OCI-LY3 (cell line): ENCODE measurements at regions not wholly inside any gene's neighbourhood (a gene's known extent, or its start where the extent isn't known, plus 50 kb on each side); places are given as distances from the start of the nearest gene placed in this dataset.

Source experiments
- CTCF ChIP-seq: fragments of 200-600, 300-600 bp; sonication (generic); IDR thresholded peaks from 2 replicates; pipeline ENCODE4 v1.5.1; 2014; ENCODE audit warnings: antibody characterized with exemption, low read length, low read depth
- EZH2phosphoT487 ChIP-seq: fragments of 200-600 bp; shearing (Covaris generic); IDR thresholded peaks from 2 replicates; pipeline ENCODE4 v1.6.1; 2018; ENCODE audit warnings: antibody characterized with exemption, mixed run types, low read depth

GRCh38 chr21:32929633-32930038 lies 96.1 kb upstream of the OLIG2 start:
- TF ChIP-seq CTCF (no peak), EZH2phosphoT487 (no peak)
